HCT116 (cell line): ENCODE measurements at regions not wholly inside any gene's neighbourhood (a gene's known extent, or its start where the extent isn't known, plus 50 kb on each side); places are given as distances from the start of the nearest gene placed in this dataset.

Experiments used
- SP1 ChIP-seq: IDR thresholded peaks from 2 replicates; pipeline ENCODE4 v1.6.1; 2012; ENCODE audit warnings: low read depth
- YY1 ChIP-seq: IDR thresholded peaks from 2 replicates; pipeline ENCODE4 v1.6.1; 2011; ENCODE audit warnings: low read length, low read depth, moderate library complexity, mild to moderate bottlenecking; ENCODE audit not compliant: insufficient replicate concordance; ENCODE audit errors: extremely low read depth
- TF ChIP-seq, protein P1 (sequence below), 3 experiments: fragments of 200-600 bp in 1 of 3; sonication (generic) in 1 of 3; IDR thresholded peaks in 2 of 3; conservative IDR thresholded peaks in 1 of 3; 2 replicates each; pipeline ENCODE4 v1.5.1; 2012 to 2017; ENCODE audit warnings: low read depth in 2 of 3, low read length in 2 of 3, antibody characterized with exemption in 1 of 3, borderline replicate concordance in 1 of 3, control low read depth in 1 of 3, mild to moderate bottlenecking in 1 of 3, mixed read lengths in 1 of 3, mixed run types in 1 of 3, moderate library complexity in 1 of 3; ENCODE audit not compliant: insufficient read depth in 1 of 3
- TF ChIP-seq, protein P2 (sequence below): IDR thresholded peaks from 2 replicates; pipeline ENCODE4 v1.6.1; 2012
- TF ChIP-seq, protein P3 (sequence below): IDR thresholded peaks from 2 replicates; pipeline ENCODE4 v1.6.1; 2012; ENCODE audit warnings: low read depth

DNA sequence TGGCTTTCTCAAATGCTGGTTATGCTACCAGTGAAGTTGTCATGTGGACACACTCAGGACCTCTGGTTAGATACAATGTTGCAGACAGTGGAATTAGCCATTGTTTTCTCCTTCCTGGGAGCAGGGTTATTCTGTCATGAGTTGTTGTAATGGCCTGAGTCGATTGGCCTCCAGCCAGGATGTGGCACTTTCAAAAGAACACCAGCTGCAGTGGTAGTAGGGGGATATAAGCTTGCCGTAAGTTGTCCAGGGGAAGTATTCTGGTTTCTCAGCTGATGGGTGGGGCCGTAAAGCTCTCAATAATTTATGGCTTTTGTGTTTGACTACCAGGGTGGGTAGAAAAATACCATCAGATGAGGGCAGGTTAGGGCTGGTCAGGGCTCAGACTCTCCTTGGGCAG lies 697.5 kb upstream of the GNPDA2 start:
- TF ChIP-seq, protein P1, sequence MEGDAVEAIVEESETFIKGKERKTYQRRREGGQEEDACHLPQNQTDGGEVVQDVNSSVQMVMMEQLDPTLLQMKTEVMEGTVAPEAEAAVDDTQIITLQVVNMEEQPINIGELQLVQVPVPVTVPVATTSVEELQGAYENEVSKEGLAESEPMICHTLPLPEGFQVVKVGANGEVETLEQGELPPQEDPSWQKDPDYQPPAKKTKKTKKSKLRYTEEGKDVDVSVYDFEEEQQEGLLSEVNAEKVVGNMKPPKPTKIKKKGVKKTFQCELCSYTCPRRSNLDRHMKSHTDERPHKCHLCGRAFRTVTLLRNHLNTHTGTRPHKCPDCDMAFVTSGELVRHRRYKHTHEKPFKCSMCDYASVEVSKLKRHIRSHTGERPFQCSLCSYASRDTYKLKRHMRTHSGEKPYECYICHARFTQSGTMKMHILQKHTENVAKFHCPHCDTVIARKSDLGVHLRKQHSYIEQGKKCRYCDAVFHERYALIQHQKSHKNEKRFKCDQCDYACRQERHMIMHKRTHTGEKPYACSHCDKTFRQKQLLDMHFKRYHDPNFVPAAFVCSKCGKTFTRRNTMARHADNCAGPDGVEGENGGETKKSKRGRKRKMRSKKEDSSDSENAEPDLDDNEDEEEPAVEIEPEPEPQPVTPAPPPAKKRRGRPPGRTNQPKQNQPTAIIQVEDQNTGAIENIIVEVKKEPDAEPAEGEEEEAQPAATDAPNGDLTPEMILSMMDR (IDR thresholded peaks at IDR 0.05 in 2 of 3, conservative IDR thresholded peaks at IDR 0.05 in 1 of 3; ENCODE audit: borderline replicate concordance in 1 of 3, insufficient read depth in 1 of 3, low read depth in 2 of 3, low read length in 2 of 3): no peak
- TF ChIP-seq YY1: no peak
- no peak for TF ChIP-seq SP1
- TF ChIP-seq, protein P2, sequence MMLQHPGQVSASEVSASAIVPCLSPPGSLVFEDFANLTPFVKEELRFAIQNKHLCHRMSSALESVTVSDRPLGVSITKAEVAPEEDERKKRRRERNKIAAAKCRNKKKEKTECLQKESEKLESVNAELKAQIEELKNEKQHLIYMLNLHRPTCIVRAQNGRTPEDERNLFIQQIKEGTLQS: no peak
- TF ChIP-seq, protein P3, sequence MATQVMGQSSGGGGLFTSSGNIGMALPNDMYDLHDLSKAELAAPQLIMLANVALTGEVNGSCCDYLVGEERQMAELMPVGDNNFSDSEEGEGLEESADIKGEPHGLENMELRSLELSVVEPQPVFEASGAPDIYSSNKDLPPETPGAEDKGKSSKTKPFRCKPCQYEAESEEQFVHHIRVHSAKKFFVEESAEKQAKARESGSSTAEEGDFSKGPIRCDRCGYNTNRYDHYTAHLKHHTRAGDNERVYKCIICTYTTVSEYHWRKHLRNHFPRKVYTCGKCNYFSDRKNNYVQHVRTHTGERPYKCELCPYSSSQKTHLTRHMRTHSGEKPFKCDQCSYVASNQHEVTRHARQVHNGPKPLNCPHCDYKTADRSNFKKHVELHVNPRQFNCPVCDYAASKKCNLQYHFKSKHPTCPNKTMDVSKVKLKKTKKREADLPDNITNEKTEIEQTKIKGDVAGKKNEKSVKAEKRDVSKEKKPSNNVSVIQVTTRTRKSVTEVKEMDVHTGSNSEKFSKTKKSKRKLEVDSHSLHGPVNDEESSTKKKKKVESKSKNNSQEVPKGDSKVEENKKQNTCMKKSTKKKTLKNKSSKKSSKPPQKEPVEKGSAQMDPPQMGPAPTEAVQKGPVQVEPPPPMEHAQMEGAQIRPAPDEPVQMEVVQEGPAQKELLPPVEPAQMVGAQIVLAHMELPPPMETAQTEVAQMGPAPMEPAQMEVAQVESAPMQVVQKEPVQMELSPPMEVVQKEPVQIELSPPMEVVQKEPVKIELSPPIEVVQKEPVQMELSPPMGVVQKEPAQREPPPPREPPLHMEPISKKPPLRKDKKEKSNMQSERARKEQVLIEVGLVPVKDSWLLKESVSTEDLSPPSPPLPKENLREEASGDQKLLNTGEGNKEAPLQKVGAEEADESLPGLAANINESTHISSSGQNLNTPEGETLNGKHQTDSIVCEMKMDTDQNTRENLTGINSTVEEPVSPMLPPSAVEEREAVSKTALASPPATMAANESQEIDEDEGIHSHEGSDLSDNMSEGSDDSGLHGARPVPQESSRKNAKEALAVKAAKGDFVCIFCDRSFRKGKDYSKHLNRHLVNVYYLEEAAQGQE: no peak
